HG03159 (cell line): ENCODE measurements at regions not wholly inside any gene's neighbourhood (a gene's known extent, or its start where the extent isn't known, plus 50 kb on each side); places are given as distances from the start of the nearest gene placed in this dataset.

Source experiments
- ATAC-seq: cut with Tn5 transposase; IDR thresholded peaks from one replicate; pipeline ENCODE4 v1.9.1; 2021; ENCODE audit warnings: mild to moderate bottlenecking, moderate library complexity; ENCODE audit not compliant: unreplicated experiment

DNA sequence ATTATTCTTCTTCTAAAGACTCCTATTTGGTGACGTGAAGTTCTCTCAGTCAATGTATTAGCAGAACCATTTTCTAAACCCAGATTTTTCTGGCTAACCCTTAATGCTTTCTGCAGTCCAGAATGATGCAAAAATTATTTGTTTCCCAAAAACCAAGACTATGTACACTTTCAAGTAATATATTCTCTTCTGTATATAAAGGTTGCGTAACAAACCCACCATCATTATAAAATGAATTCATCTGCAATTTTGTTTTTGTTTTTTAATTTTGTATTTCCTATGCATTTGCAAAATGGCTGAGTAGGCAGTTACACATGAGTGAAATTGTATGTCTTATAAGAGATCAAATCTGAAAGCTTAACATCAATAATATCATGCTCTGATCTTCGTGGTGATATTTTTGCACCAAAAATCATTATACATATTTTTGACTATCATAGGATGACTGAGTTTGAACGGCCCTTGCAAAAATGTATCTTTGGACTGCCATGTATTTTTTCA is 593.6 kb downstream of the ZIC1 start:
- no peak for ATAC-seq

DNA sequence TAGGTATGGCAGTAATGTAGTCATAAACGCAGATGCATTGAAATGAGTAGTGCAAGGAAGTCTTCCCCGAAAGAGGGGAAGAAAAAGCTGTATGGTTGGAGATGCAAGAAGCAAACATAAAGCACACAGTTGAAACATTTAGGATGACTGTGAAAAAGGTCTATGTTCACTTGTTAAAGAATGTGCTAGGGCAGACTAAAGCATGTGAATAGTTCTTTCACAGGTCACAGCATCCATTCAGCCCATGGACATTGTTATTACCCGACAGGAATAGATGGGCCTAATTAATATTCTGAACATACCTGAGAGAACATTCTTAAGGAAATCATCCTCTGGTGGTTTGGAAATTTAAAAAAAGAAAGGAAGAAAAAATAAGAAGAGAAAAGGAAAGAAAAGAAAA is 595.2 kb downstream of the ZIC1 start:
- ATAC-seq: no peak

DNA sequence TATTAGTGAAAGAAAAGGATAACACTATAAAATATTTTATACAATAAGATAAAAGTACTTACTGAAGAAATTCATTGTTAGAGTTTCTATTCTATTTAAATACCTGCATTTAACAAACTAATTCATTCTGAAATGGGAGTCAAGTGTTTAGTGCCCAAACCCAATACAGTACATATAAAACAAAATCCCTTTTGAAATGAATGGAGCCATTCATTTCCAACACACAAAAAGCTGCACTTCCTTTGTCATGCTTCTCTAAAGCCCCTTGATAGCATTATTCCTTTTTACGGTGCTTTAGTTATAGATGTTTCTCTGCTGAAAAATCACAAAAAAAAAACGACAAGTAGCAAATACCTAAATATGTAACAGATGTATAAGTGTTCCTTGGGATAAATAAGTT is 596.3 kb downstream of the ZIC1 start:
- ATAC-seq: no peak

DNA sequence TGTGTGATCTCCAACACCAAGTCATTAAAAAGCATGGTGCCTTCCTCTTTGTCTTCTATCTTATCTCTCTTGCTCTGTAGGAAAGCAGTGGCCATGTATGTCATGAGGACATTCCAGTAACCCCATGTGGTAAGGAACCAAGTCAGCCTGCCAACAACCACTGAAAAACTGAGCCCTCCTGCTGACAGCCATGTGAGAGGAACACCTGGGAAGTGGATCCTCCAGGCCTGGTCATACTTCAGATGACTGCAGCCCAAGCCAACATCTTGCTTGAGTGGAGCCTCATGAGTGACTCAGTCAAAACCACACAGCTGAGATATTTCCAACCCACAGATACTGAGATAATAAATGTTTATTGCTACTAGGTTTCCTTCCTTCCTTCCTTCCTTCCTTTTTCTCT is 597.3 kb downstream of the ZIC1 start:
- no peak for ATAC-seq

DNA sequence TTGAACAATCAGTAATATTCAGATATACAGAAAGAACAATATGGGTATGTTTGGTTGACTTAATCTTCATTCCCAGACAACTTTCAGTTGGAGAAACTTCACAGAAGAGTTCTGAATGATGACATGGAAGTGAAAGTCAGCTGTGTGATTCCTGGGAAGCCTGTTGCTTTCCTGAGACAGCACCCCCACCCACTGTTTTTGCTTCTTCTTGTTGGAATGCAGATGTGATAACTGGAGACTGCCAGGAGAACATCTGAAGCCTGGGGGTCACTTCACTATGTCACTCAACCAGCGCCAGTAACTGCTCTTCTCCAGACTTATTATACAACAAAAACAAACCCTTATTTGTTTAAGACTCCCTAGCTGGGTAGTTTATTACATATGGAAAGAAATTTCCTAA is 599.4 kb downstream of the ZIC1 start:
- no peak for ATAC-seq

DNA sequence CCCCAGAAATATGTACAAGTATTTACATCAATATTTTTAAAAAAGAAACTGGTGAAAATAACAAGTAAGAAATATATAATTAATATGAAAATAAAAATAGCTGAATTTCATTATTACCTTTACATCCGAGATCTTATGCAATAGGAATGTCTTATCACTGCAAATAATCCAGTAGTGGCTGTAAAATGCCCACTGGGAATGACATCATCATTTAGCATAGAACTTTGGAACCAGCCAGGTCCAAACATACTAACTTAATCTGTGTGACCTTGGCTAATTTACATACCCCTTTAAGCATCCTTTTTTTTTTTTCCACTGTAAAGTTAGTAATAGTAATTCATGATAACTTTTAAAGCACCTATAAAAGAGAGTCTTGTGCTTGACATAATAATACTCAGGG is 611.7 kb downstream of the ZIC1 start:
- no peak for ATAC-seq

DNA sequence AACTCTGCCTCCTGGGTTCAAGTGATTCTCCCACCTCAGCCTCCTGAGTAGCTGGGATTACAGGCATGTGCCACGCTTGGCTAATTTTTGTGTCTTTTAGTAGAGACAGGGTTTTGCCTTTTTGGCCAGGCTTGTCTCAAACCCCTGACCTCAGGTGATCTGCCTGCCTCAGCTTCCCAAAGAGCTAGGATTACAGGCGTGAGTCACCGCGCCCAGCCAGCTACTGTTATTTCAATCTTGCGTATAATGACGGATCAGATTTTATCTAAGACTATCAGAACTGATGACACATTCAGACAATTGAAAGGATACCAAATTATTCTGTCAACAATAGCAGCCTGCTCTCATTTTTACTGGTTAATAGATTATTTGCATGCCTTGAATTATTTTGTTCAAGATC is 612.2 kb downstream of the ZIC1 start:
- ATAC-seq: no peak

DNA sequence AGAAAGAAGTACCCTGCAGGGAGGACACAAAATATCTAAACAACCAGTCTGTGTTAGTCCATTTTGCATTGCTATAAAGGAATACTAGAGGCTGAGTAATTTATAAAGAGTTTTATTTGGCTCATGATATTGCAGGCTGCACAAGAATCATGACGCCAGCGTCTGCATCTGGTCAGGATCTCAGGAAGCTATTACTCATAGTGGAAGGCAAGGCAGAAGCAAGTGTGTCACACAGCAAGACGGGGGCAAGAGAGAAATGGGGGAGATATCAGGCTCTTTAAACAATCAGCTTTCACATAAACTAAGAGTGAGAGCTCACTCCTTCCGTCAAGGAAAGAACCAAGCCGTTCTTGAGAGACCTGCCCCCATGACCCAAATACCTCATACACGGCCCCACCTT is 614.8 kb downstream of the ZIC1 start:
- ATAC-seq: no peak

DNA sequence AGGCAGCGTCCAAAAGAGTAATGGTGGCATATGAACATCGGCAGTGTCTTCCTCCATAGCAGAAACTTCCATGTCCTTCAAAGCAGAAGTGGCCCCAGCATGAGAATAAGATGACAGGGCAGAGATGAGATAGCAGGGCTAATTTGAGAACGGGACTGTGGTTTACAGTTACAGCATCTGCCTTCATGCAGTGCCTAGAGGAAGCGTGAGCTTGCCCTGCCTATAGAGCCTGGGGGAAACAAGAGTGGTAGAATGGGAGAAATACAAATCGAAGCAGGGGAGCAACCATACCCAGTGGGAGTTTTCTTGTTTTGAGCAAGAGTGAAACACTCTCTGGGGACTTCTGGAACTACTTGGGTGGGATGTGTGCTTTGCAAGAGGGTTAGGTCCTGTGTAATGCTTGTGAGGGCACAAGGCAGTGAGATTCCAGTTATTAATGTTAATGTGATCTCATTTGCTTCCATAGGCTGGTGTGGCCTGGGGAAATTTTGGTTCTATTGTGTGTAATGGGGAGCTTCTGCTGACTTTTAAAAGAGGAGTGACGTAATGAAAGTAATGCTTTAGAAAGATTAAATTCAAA is 616.9 kb downstream of the ZIC1 start:
- no peak for ATAC-seq

DNA sequence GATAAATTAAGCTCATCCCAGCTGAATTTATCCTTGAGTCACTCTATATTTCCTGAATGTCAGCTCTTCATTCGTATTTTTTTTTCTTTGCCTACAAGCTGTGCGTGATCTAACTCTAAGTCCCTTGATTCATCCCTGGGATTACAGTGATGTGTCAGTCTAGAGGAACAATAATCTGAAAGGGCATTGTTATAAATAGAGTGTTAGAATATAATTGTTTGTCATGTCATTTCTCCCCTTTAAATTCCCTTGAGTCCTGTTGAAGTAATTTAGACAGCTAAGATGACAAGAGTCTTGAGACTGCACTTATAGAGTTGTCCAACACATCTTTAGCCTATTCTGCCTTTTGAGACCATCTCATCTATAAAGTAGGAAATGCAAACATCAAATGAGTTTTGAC is 621.8 kb downstream of the ZIC1 start:
- ATAC-seq: no peak

DNA sequence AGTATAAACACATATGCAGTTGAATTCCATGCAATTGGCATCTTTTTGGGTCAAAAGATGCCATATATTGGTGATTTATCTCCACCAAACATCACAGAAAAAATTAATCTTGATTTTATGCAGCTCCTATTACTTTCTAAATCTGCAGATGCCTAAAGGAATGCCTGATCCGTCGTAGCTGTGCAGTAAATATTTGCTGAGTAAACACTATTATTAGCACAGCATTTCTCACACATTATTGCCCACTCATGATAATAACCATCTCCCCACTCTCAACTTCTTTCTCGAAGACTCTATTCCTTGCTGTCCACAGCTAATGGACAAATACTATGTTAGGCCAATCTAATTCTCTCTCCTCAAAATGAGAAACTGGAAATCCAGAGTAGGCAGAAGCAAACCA is 625.2 kb downstream of the ZIC1 start:
- no peak for ATAC-seq

DNA sequence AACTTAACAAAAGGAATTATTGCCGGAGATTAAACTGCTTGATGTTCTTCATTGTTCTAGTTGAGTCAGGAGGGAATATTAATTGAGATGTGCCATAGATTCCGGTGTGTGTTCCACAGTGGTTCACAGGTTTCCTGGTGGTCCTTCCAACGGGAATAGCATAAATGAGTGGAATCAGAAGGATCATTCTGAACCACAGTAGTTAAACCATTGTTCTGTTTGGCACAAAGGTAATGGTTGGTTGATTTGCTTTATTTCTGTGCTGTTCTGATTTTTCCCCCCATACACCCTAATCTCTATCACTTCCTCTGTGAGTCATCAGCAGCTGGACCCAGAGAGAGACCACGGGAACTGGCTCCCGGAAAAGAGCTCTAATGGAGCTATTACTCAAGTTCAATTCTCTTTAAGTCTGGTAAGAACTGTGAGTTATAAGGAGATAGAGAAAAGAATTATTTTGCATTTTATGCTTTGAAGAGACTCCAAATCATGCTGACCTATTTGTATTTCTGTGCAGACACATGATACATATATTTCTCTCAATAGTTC is 627.2 kb downstream of the ZIC1 start:
- no peak for ATAC-seq

DNA sequence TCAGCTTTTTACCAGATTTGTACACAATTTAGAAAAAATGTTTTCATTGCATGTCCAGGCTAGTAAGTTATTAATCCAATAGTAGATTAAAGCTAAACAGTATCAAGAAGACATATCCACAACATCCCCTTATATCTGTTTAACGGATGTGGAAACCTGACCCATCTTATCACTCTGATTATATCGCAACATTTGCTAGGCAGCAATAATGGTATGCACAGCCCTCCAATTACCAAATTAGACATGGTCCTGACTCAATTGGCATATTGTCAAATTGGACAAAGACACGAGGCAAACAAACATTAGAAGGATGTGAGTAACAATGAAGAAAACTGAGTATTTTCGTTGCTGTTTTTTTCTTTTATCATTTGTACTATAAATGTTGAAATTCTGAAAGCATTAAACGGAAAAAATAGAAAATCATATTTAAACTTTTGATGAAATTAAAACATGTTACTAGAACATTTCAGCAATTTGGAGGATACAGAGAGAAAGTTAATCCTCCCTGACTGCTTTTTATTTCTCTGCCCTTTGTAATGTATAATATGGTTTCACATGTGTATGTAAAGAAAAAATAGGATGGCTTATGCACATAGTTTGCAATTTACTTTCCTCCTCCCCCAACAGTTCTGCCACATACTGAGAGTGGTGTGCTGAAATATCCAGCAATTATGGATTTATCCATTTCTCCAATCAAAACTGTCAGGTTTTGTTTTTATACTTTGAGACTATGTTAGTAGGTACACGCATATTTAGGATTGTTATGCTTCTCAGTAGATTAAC is 633.7 kb downstream of the ZIC1 start:
- no peak for ATAC-seq

DNA sequence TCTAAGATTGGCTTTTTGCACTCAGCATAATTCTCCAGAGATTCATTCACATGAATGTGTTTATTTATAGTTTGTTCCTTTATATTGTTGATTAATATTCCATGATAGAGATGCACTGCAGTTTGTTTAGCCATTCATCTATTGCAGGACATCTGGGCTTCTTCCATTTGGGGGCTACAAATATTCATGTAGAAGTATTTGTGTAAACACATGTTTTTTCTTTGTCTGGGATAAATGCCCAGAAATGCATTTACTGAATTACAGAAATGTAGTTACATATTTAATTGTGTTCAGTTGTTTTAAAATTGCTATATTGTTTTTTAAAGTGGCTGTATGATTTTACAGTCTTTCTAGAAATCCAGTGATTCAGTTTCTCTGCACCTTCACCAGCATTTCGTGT is 635.0 kb downstream of the ZIC1 start:
- ATAC-seq: no peak

DNA sequence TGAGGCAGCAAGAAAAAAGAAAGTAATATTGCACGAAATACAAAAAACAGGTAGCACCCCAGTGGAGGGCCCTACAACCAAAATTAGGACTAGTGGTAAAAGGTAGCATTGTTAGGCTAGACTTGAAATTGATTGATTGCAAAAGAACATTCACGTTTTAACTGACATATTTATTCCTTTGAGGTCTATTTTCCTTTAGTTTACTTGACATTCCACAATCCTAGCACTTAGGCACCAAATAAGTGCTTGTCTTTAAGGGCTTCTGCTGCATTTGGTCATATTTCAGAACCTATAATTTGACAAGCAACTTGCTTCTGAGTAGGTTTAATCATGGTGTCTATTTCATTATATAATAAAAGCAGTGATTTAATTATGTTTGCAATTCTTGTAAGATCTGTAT is 642.7 kb upstream of the AGTR1 start:
- no peak for ATAC-seq

DNA sequence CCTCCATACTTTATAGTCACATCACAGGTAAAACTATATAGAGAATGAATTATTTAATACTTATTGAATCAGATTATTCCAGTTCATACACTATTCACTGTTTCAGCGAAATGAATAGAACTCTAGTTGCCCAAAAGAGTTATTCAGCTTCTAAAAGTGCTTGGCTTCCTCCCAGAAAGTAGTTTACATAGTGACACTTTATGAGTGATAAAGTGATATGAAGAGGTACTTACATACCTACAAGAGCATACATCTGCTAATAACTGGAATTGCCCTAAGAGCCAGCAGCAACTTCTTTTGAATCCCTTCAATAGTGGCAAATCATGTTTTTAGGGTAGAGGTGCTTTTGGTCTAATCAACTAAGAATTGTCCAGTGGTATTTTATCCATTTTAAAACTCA is 635.1 kb upstream of the AGTR1 start:
- ATAC-seq: no peak

DNA sequence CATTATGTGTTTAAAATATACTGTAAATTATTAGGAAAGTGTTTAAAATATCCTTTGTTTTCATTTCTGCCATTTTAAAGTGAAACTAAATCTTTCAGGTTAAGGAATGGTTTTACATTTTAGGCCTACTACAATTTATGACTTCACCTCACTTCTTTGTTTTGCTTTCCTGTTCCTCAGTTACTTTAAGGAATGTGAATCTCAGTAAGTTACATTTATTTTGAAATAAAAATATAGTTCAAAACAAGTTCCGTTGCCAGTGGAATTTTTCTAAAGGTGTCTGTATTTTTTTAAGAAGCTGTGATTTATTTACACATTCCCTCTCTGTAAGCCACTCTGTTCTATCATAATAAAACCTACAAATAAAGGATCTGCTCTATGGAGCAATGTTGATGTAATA is 630.9 kb upstream of the AGTR1 start:
- no peak for ATAC-seq

DNA sequence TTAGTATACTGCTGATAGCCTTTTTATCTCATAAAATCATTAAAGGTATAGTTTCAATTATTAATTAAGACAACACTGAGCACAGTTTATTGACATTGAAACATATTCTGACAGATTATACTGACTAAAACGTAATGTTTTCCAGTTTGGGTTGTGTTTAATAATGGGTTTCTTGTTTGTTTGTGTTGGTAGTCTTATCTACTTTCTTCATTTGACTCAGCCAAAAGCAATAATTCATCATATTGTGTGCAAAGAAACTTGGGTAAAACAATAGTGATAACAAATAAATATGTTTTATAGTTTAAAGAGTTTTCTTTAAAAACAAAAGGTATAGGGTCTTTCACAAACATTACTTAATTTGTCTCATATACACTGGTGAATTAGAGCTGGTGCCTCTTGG is 629.2 kb upstream of the AGTR1 start:
- ATAC-seq: no peak

DNA sequence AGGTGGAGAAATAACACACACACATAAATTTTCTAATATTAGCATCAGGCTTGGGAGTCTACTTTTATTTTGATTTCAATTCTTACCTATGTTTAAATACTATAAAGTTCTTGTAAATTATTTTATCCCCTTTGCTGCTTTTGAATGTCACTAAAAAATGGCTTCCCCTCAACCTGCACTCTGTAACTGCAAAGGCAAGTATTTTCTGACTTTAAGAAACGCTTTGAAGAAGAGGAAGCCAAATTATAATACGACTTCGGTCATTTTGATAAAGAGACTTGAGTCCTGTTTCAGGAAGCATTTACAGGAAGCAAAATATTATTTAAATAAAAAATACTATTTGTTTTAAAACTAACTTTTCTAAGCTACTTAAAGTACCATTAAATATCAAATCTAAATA is 627.7 kb upstream of the AGTR1 start:
- no peak for ATAC-seq

DNA sequence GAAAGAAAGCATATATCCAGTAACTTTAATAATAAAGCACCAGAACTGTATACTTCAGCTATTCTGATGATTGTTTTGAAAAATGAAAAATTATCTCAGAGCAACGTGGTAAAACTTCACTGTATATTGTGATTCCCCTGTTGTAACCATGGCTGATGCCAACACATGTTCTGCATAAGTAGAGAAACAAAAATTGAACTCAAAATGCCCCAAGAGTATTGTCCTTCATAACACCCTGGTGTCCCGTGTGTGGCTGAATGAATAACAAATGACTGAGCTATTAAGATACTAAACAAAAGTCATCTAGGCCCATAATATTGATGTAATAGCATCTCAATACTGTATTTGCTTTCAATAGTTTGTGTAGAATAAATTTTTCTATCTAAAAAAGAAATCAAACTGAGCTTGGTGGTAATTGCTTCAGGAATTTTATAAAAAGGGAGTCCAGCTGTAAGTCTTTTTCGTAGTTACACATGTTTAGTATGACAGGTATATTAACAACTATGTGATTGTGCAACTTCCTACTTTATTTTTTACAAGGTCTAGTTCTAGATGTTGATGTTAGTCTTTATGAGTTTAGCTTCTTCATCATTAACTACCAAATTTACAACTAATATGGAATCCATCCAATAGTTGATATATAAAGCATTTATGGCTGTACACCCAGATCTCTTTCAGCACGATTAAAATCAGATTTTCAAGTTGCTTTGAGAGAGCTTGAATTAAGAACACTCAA is 623.8 kb upstream of the AGTR1 start:
- no peak for ATAC-seq

DNA sequence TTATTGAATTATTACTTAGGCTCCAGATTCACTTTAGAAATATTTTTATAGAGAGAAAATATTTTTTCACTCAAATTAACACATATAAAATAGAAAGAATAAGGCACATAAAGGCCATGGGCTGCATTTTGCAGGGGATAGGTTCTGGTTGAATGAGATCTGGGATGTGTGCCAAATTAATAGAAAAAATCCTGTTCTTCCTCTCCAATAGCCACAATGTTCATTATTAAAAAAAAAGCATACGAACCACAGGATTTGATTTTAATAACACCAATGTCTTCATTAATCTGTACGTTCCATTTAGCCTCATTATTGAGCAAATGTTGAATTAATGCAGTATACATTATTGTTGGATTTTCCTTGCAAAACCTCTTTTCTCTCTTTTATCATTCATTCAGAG is 622.8 kb upstream of the AGTR1 start:
- ATAC-seq: no peak
